ENCODE measurements at regions not wholly inside any gene's neighbourhood (a gene's known extent, or its start where the extent isn't known, plus 50 kb on each side); places are given as distances from the start of the nearest gene placed in this dataset.

DNA sequence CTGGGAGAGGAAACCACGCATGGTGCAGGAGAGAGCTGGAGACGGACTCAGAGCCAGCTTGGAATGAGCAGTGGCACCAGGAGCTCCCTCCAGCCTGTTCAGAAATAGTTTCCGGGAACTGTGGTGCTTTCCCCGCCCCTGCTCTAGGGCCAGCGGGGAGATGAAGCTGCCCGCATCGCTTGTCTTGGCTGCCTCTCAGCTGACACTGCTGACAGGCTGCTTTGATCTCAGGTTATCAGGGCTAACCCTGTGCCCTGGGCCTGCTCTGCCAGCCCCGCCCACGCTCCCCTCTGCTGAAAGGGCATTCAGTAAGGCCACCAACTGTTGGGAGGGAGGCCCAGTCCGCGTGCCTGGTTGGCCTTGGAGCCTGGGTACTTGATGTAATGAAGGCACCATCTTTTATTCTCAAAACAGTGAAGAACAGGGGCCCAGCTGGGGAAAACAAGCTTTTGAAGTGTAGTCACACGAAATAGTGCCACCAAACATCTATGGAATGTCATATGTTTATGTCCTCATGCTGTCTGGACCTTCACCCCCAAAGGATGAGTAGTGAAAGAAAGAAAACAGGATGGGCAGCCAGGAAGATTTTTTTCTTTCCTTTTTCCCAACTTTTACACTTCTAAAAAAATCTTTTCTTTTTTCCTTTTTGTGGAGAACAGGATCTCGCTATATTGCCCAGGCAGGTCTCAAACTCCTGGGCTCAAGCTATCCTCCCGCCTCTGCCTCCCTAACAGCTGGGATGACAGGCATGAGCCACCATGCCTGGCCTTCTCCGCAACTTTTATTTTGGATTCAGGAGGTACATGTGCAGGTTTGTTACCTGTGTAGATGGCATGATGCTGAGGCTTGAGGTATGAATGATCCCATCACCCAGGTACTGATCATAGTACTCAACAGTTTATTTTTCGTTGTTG is 115.9 kb upstream of the TBX3 start:
- peak overlapping the region; percentile 24 for H3K27ac ChIP-seq
- intact Hi-C loops (cut with DNase I) = no loop called here
- peak; percentile 82 for ATAC-seq
- H3K4me3 ChIP-seq = no peak overlapping the region
- no peaks in the 10 kb centered on the region for H3K9me3 ChIP-seq
- TF ChIP-seq, protein P1, sequence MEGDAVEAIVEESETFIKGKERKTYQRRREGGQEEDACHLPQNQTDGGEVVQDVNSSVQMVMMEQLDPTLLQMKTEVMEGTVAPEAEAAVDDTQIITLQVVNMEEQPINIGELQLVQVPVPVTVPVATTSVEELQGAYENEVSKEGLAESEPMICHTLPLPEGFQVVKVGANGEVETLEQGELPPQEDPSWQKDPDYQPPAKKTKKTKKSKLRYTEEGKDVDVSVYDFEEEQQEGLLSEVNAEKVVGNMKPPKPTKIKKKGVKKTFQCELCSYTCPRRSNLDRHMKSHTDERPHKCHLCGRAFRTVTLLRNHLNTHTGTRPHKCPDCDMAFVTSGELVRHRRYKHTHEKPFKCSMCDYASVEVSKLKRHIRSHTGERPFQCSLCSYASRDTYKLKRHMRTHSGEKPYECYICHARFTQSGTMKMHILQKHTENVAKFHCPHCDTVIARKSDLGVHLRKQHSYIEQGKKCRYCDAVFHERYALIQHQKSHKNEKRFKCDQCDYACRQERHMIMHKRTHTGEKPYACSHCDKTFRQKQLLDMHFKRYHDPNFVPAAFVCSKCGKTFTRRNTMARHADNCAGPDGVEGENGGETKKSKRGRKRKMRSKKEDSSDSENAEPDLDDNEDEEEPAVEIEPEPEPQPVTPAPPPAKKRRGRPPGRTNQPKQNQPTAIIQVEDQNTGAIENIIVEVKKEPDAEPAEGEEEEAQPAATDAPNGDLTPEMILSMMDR (IDR thresholded peaks at IDR 0.05) = no peak
- peak; percentile 68 for DNase-seq
- H3K36me3 ChIP-seq = no peaks in the 10 kb centered on the region
- no peaks in the 10 kb centered on the region for H3K27me3 ChIP-seq
- H3K4me1 ChIP-seq = no peaks in the 10 kb centered on the region

DNA sequence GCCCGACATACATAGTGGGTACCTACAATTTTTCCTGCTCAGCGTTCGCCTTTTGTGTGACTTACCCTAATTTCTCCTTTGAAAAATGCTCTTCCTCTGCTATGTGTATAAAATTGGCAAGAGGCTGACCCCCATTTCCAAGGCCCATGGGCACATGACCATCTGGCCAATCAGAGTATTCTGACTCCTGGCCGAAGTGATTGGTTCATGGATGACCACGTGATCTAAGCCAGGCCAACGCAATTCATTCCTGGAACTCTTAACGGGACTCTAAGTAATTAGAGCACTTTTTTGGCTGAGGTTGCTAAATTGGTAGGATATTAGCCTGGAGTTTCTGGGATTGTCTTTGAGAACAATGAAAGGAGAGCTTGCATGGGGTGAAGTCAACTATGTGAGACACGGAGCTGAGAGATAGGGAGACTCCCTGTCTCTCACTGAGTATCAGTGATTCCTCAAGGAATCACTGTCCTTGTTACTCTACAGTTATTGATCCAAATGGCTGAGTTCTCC is 110.1 kb upstream of the TBX3 start:
- DNase-seq = no peak
- no peaks in the 10 kb centered on the region for H3K27me3 ChIP-seq
- H3K9me3 ChIP-seq = no peaks in the 10 kb centered on the region
- ATAC-seq = no peak
- no peak overlapping the region for H3K4me3 ChIP-seq
- no peaks in the 10 kb centered on the region for H3K4me1 ChIP-seq
- no peak overlapping the region for H3K27ac ChIP-seq
- intact Hi-C loops (cut with DNase I) = no loop called here
- H3K36me3 ChIP-seq = no peaks in the 10 kb centered on the region
- TF ChIP-seq, protein P1 (IDR thresholded peaks at IDR 0.05) = no peak

GRCh38 chr12:114790276-114790675 is 106.3 kb upstream of the TBX3 start:
- Histone ChIP-seq H3K27ac (no peak overlapping the region), H3K27me3 (no peaks in the 10 kb centered on the region), H3K4me3 (no peak overlapping the region), H3K4me1 (no peaks in the 10 kb centered on the region), H3K36me3 (no peaks in the 10 kb centered on the region), H3K9me3 (no peaks in the 10 kb centered on the region)
- no peak for DNase-seq
- ATAC-seq = no peak
- TF ChIP-seq, protein P1 (IDR thresholded peaks at IDR 0.05) = no peak
- intact Hi-C loops (cut with DNase I) = no loop called here

GRCh38 chr12:114789821-114790220 is 105.8 kb upstream of the TBX3 start:
- TF ChIP-seq, protein P1 (IDR thresholded peaks at IDR 0.05) = no peak
- Histone ChIP-seq H3K4me3 (no peak overlapping the region), H3K9me3 (no peaks in the 10 kb centered on the region), H3K27ac (no peak overlapping the region), H3K27me3 (no peaks in the 10 kb centered on the region), H3K4me1 (no peaks in the 10 kb centered on the region), H3K36me3 (no peaks in the 10 kb centered on the region)
- intact Hi-C loops (cut with DNase I) = no loop called here
- no peak for DNase-seq
- no peak for ATAC-seq

DNA sequence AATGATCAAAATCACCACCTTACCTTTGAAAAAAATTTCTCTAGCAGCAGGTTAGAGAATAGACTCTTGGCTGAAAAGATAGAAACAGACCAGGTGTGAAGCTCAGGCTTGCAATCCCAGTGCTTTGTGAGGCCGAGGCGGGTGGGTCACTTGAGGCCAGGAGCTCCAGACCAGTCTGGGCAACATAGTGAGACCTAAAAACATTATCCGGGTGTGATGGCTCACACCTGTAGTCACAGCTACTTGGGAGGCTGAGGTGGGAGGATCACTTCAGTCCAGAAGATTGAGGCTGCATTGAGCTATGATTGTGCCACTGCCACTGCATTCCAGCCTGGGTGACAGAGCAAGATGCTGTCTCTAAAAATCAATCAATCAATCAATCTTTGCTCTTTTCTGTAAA is 105.3 kb upstream of the TBX3 start:
- Histone ChIP-seq H3K9me3 (no peaks in the 10 kb centered on the region), H3K27me3 (no peaks in the 10 kb centered on the region), H3K4me1 (no peaks in the 10 kb centered on the region), H3K36me3 (no peaks in the 10 kb centered on the region), H3K4me3 (no peak overlapping the region), H3K27ac (no peak overlapping the region)
- TF ChIP-seq, protein P1 (IDR thresholded peaks at IDR 0.05) = no peak
- intact Hi-C loops (cut with DNase I) = no loop called here
- DNase-seq = no peak
- no peak for ATAC-seq
